ENCODE measurements at regions not wholly inside any gene's neighbourhood (a gene's known extent, or its start where the extent isn't known, plus 50 kb on each side); places are given as distances from the start of the nearest gene placed in this dataset.
"Not testable (repeated sequence)": the region's sequence is repeated elsewhere in the genome, so short reads cannot be mapped to it uniquely, and the experiment has no call there.

DNA sequence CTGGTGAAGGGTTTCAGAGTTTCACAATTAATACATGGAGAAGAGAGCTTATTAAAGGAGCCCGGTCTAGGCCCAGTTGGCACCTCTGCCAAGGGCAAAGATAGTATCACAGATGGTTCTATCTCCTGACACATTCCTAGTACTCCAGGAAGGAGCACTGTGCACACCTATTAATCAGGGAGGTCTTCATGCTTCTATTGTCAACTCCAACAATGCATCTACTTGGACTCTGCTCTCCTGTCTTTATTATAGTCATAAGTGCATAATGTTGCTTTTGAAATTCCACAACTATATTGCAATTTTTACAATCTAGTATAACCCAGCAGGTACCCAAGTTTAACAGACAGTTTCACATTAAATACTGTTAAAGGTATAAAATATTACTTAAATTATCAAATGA, 174.5 kb upstream of the TSC22D1 start:
- no peak for DNase-seq (ENCODE audit: low read depth in 2 of 2)

DNA sequence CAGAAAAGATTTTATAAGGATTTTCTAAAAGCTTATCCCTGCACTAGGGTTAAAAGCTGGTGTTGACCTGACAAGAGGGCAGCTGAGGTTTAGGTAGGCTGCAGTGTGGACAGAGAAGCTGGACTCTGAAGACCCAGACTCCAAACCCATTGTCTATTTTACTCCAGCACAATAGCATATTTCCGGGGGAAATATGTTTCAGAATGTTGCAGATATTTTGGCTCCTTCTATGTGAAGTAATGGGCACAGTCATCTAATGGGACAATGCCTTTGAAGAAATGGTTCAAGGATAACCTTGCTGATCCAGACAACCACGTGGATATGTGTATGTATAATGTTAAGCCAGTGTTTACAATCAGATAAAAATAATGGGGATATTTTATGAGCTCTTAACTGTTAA, 173.8 kb upstream of the TSC22D1 start:
- DNase-seq (ENCODE audit: low read depth in 2 of 2): no peak

DNA sequence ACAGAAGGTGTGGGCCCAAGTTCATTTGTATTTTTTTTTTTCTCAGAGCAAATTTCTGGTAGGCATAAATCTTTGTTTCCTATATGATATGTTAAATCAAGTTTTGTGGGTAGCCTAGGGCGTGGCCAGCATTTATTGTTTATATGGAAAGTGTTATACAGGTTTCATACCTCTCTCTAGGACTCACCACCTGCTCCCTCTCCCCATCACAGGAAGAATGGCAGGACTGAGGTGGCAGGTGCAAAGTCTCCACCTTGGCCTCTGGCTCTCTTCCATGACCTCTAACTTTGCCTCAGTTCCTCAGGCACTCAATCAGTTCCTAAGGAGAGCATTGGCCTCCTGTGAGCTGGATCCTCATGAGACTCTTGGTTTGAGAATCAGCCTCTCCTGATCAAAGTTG, 172.3 kb upstream of the TSC22D1 start:
- no peak for DNase-seq (ENCODE audit: low read depth in 2 of 2)

DNA sequence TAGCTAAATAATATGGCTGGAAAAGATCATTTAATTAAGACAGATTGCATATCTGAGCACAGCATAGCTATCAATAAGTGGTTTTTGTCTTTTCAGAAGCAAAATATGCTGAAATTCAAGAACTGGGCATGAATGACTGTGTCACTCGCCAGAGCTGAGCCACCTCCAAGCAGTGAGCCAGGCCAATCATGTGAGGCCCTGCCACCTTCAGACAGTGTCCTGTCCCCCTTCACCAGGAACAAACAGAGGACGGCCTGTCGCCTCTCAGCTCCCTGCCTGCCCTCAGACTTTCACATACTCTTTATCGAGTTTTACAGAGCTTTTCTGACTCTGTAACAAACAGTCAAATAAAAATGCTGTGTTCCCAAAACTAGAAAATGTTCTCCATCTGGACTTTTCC, 171.0 kb upstream of the TSC22D1 start:
- DNase-seq (ENCODE audit: low read depth in 2 of 2): no peak

DNA sequence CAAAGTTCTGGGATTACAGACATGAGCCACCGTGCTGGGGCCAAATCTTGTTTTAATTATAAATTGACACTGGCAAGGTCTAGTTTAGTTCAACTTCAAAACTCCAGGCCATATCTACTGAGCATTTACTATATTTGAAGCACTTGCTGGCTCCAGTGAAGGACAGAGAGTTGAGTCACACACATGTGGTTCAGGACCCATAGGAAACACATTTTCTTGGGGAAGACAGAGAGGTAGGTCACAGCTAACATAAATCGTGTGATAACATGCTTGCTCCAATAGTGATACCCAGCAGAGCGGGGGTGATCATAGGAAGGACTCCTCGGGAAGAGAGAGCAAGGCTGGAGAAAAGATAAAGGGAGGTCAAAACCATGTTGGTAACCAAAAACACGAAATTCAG, 170.6 kb upstream of the TSC22D1 start:
- DNase-seq (ENCODE audit: low read depth in 2 of 2): no peak

DNA sequence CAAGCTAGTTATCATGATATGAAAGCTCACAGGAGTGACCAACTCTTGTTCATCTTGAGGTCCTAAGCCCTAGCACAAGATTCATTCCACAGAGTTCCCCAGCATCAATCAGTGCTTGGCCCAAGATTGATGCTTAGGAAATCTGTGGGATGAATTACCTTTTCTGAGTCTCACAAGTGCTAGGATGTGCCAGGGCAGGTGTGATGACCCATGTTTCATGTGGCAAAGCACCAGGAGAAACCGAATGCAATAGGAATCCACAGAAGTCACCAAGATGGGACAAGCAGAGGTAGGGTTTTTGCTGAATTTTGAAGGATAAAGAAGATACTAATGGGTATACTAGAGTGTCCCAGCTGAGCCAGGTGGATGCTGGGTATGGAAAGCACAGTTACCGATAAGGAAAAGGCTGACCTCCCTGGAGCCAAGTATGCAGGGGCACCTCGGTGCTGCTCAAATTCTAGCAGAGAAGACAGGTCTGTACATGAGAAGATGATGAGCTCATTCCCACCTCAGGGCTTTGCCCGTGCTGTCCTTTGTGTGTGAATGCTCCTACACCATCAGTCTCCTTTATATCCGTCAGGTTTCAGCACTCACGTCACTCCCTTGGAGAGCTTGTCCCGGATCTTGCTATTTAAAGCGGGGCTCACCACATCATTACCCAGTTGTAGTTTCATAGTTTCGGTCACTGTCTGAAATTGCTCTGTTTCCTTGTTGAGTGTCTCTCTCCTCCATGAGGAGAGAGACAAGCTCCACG, 168.9 kb upstream of the TSC22D1 start:
- DNase-seq (ENCODE audit: low read depth in 2 of 2): no peak

DNA sequence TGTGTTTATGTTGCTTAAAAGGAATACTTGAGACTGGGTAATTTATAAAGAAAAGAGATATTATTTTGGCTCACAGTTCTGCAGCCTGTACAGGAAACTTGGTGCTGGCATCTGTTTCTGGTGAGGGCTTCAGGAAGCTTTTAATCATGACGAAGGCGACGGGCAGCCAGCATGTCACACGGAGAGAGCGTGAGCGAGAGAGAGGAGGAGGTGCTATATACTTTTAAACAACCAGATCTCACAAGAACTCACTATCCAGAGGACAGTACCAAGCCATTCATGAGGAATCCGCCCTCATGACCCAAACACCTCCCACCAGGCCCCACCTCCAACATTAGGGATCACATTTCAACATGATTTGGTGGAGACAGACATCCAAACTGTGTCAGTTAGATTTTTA, 163.4 kb upstream of the TSC22D1 start:
- DNase-seq (ENCODE audit: low read depth in 2 of 2): no peak

DNA sequence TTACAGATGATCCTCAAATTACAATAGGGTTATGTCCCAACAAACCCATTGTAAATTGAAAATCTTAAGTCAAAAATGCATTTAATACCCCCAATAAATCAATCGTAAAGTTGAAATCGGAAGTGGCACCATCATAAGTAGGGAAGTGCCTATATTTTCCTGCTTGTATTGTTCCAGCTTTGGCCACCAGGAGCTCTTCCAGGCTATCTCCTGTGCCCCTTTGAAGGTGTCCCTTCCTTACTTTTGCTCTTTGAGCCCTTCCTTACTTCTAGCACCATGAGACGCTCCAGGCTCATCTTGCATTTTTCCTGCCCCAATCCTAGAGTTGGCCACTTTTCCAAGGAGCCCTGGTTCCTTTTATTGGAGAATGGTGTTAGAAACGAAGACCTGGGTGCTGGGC, 163.0 kb upstream of the TSC22D1 start:
- no peak for DNase-seq (ENCODE audit: low read depth in 2 of 2)

DNA sequence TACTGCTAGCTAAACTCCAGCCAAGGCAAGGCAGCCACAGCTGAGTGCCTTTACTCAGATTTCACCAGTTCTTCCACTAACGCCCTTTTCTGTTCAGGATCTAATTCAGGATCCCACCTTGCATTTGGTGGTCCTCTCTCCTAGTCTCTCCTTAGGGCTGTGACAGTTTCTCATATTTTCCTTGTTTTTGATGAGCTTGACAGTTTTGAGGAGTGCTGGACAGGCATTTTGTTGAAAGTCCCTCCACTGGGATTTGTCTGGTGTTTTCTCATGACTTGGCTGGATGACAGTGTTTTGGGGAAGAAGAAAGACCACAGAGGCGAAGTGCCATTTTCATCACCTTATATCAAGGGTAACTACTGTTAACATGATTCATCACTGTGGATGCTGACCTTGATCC, 162.3 kb upstream of the TSC22D1 start:
- no peak for DNase-seq (ENCODE audit: low read depth in 2 of 2)

DNA sequence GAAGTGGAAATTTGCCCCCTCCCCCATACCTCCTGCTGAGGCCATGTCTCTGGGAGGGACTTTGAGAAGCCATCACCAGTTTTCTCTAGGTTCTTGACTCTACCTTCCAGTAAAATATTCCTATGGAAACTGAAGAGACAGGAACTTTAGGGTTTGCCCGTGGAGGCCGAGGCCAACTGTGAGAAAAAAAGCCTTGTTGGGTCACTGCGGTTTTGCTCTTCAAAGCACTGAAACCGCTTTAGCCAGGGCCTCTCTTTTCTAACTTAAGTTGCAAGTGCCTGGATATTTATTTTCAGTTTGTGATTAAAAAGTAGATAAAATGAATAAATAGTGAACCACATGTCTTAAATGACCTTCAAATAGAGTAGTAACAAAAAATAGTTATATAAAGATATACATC, 159.7 kb upstream of the TSC22D1 start:
- DNase-seq (ENCODE audit: low read depth in 2 of 2): no peak

DNA sequence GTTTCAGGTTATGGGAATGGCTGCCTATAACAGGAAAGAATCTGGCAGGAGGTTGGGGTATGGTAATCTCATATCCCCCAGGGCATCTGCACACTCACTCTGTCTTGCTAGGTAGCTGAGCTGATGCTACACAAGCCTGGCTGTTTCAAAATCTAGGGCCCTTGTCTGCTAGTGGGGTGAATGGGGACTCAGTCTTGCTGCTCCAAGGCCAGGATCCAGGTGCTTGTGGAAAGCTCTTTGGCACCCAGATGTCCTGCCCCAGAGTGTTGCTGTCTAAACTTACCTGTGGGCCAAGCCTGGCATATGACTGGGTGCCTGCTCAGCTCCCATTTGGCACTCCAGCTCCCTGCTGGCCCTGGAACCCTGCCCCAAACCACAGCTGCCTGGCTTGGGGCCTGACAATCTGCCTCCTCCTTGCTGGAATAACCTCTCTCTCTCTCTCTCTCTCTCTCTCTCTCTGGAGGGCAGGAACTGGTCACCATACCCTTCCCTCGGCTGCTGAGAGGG, 158.1 kb upstream of the TSC22D1 start:
- no peak for DNase-seq (ENCODE audit: low read depth in 2 of 2)

DNA sequence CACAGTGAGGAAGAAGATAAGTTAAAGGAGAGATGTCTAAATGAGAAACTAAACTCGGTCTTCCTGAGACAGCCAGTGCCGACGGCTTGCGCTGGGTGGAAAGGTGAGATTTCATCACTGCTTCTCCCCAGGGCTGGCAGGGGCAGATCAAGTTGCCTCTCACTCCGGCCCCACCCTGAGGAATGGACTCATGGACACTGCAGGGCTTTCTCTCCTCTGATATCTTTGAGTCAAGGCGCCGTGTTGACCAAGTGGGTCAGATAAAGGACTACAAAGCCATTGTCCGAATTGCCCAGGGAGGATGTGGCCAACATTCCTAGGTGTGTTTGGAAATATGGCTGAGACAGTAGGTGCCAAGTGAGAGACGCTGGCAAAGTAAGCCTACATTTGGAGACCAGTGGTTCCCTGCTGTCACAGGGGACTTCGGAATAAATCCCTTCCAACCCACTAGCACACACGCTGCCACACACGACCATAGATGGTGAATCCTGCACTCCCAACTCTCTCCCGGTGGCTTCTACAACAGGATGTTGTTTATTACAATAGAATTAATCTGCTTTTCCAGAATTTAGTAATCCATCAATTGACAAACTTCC, 156.5 kb upstream of the TSC22D1 start:
- DNase-seq (ENCODE audit: low read depth in 2 of 2): no peak

DNA sequence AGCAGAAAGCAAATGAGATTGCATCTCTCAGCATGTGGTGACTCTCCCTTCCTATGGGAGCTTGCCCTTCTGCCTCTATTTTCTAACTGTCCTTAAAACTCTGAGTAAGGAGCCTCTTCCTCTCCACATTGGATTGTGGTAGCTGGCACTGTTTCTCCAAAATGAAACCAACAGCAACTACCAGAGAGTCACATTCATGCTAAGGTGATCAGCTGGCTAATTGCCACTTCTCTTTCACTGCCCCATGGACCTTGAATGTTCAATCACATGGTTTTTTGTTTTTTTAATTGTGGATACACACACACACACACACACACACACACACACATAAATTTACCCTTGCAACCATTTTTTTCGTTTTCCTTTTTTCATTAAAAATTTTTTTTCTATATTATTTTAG, 154.7 kb upstream of the TSC22D1 start:
- no peak for DNase-seq (ENCODE audit: low read depth in 2 of 2)

DNA sequence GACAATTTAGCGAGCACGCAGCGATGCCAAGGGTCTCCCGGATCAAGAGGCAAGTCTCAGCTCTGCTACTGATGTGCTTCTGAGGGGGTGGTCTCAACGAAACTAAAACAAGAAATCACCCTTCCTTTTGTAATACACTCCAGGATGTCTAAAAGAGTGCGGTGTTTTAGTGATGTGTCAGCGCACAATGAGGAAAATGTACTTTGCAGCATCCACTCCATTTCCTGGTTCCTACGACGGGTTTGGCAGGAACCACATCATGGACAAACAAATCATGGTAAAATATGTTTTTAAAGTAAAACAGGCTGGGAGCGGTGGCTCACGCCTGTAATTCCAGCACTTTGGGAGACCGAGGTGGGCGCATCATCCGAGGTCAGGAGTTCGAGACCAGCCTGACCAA, 154.0 kb upstream of the TSC22D1 start:
- DNase-seq (ENCODE audit: low read depth in 2 of 2): no peak

DNA sequence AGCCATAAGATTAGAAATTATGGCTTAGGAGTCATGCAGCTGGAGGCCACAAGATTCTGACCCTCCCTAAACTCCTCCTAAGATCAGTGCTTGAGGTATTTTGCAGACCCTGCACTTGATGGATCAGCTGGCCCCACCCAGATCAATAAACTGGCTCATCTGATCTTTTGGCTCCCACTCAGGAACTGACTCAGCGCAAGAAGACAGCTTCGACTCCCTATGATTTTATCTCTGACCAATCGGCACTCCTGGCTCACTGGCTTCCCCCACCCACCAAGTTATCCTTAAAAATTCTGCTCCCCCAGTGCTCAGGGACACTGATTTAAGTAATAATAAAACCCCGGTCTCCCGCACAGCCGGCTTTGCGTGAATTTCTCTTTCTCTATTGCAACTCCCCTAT, 151.5 kb upstream of the TSC22D1 start:
- DNase-seq (ENCODE audit: low read depth in 2 of 2): not testable (repeated sequence)

DNA sequence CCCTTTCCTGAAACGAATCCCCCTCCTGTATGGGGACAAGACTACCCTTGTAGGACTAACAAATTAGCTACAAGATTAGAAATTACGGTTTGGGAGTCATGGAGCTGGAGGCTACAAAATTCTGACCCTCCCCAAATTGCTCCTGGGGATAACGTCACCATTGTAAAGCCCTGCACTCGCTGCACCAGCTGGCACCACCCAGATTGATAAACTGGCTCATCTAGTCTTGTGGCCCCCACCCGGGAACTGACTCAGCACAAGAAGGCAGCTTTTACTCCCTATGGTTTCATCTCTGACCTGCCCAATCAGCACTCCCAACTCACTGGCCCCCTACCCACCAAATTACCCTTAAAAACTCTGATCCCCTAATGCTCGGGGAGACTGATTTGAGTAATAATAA, 150.6 kb upstream of the TSC22D1 start:
- DNase-seq (ENCODE audit: low read depth in 2 of 2): no peak

DNA sequence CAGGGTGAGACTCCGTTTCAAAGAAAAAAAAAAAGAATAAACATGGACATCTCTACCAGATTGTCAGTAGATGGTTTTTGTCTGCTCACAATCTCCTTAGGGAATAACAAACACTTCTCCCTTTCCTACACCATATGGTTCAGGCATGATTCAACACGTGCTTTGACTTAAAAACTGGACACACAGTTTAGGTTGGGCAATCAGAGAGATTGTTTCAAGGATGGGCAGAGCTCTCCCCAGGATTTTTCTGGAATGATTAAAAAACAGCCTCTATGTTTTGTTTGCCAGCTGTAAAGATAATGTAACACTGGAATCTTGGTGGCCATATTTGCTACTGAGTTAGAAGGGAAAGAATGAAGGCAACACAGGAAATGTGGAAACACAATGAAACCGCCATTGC, 150.1 kb upstream of the TSC22D1 start:
- no peak for DNase-seq (ENCODE audit: low read depth in 2 of 2)

DNA sequence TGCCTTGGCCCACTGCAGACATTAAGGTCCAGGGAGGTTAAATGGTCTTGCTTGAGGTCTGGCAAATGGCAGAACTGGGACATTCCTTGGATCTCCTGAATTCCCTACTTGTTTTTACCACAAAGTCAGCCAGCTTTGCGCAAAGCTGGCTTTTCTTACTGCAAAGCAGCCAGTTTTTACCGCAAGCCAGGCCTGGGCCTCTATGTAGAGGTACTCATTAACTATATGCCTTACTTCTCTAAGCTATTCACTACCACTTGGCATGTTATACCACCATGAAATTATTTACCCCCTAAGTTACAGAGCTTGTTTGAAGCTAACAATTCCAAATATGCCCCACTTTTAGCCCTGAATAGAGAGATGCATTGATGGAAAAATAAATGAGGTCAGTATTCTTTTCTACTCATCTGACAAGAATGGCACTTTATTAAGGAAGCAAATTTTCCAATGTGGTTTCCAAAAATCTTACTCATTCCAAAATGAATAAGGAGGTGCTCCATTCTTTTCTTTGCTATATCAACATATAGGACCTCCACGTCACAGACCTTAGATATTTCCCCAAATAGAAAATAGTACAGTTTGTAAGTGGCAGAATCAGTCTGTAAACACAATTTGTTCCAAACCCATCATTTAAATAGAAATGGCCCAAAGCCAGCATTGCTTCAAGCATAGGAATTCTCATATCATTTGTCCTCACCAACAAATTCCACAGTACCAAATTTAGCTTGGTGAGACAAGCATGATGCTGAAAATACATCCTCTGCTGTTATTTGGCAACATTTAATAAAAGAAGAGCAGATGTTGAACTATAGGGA, 143.9 kb upstream of the TSC22D1 start:
- no peak for DNase-seq (ENCODE audit: low read depth in 2 of 2)

DNA sequence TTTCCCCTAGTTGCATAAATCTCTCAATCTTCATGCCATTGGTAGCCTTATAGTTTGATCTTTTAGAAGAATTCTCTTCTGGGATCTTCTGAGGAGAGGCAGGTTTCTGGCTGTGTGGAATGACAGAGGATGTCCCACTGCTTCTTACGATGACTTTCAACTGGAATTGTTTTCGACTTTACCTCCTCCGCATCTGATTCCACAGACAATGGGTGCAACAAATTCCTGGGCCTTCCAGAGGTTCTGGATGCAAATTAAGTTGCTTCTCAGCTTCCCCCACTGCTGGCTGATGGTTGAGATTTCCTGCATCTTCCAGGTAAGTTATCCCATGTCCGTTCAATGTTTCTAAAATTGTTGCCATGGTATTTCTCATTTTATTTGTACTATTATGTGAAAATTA, 142.3 kb upstream of the TSC22D1 start:
- DNase-seq (ENCODE audit: low read depth in 2 of 2): no peak

DNA sequence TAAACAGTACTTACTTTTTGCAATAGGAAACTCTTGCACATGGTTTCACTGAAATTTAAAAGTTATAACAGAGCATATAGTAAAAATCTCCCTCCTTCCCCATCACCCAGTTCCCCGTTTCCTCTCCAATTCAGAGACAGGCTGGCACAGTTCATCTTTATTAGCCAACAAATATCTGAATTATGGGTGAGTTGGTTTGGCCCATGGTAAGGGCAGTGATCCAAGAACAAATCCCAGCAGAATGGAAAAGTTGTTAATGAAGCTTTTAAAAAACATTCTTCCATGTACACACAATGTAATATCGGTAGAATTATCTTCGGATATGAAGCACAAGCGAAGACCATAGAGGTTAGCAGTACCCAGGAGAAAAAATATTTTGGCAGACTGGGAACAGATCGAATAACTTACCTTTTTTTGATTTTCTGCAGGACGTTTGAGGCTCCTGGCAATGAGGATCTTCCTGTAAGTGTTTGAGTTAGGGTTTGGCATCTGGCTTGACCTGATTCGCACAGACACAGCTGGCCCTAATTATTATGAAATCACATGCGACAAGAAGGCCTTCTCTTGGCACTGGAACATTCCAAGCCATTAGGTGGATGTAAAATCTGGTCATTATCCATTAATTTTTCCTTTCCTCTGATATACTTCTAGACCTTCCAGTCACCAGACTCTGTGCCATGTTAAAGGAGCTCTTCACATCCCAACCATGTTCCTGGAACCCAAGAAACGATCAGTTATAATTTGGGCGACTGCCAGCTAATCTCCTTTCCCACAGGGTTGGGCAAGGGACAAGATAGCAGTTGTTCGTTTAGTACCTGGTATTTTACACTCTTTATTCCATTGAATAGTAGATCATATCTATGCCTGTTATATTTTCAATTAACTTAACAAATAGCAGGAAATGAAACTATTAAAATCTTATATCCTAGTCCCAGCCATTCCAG, 139.4 kb upstream of the TSC22D1 start:
- no peak for DNase-seq (ENCODE audit: low read depth in 2 of 2)

DNA sequence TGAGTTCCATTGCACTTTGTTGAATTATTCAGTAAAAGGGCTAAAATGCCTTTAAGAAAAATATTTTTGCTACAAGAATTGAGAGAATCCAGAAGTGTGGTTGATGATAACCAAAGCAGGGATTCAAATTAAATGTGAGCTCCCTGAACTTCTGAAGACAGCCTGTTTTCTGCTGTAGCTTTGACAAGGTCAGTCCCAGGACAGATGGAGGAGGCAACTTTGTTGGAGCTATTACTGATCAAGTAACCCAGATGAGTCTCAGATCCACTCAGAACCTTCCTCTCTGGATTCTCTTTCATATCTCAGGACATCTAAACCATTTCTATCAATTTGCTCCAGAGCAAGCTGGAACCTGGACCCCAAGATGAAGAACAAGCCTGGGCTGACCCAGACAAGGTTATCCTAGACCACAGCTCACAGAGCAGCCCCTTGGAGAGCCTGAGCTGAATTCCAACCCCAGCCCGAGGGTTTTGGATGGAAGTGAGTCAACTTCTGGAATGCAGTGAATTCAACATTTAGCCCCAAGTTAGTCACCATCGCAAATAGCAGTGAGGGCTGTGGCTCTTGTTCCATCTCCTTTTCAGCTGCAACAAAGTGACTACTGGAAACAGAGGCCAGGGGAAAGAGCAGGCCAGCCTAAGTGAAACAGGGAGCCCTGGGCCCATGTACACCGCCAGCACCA, 137.8 kb upstream of the TSC22D1 start:
- no peak for DNase-seq (ENCODE audit: low read depth in 2 of 2)
